ENCODE measurements at regions not wholly inside any gene's neighbourhood (a gene's known extent, or its start where the extent isn't known, plus 50 kb on each side); places are given as distances from the start of the nearest gene placed in this dataset.

DNA sequence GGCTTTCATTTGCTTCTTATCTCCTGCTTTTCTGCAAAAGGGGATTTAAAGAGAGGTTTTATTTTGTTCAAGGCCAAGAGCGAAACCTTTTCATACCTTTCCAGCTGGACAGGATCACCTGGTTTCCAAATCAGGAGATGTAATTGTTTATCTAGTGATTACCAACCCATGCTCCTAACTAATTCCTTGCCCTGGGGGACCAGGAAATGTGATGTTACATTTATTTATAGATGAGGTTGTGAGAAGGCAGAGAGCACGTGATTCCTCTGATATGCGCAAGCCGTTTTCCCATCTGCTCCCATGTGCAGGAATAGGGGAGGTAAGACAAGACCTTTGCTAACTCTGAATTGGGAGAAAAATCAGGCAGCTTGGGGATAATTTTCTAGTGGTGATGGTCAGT is 507.2 kb upstream of the LARGE1 start:
- H3K9ac ChIP-seq, result no peak overlapping the region

GRCh38 chr22:34427841-34428240 is 507.6 kb upstream of the LARGE1 start:
- Histone ChIP-seq H2AFZ (ENCODE audit: low read depth) (no peak overlapping the region), H3K4me3 (IDR thresholded peaks at IDR 0.05; ENCODE audit: insufficient read depth, low read depth, low read length) (no peak overlapping the region), H3K4me2 (no peak overlapping the region), H3K27me3 (ENCODE audit: insufficient read depth, low read depth) (no peaks in the 10 kb centered on the region), H3K79me2 (ENCODE audit: insufficient read depth, low read depth) (no peaks in the 10 kb centered on the region), H4K20me1 (ENCODE audit: insufficient read depth) (no peaks in the 10 kb centered on the region), H3K9ac (no peak overlapping the region), H3K4me1 (ENCODE audit: low read depth, poor library complexity, severe bottlenecking) (no peaks in the 10 kb centered on the region), H3K36me3 (ENCODE audit: insufficient read depth) (no peaks in the 10 kb centered on the region), H3K27ac (no peak overlapping the region)
- TF ChIP-seq CTCF (conservative IDR thresholded peaks at IDR 0.05; ENCODE audit: low read depth, low read length), result no peak

More for the DNA sequence above, 507.2 kb upstream of the LARGE1 start:
- H2AFZ ChIP-seq (ENCODE audit: low read depth), result no peak overlapping the region
- no peak overlapping the region for H3K4me2 ChIP-seq
- H3K79me2 ChIP-seq (ENCODE audit: insufficient read depth, low read depth), result no peaks in the 10 kb centered on the region
- no peak for TF ChIP-seq CTCF (conservative IDR thresholded peaks at IDR 0.05; ENCODE audit: low read depth, low read length)
- H3K4me3 ChIP-seq (IDR thresholded peaks at IDR 0.05; ENCODE audit: insufficient read depth, low read depth, low read length), result no peak overlapping the region
- H3K27ac ChIP-seq, result no peak overlapping the region
- no peaks in the 10 kb centered on the region for H3K27me3 ChIP-seq (ENCODE audit: insufficient read depth, low read depth)
- H3K36me3 ChIP-seq (ENCODE audit: insufficient read depth), result no peaks in the 10 kb centered on the region
- no peaks in the 10 kb centered on the region for H4K20me1 ChIP-seq (ENCODE audit: insufficient read depth)
- no peaks in the 10 kb centered on the region for H3K4me1 ChIP-seq (ENCODE audit: low read depth, poor library complexity, severe bottlenecking)

DNA sequence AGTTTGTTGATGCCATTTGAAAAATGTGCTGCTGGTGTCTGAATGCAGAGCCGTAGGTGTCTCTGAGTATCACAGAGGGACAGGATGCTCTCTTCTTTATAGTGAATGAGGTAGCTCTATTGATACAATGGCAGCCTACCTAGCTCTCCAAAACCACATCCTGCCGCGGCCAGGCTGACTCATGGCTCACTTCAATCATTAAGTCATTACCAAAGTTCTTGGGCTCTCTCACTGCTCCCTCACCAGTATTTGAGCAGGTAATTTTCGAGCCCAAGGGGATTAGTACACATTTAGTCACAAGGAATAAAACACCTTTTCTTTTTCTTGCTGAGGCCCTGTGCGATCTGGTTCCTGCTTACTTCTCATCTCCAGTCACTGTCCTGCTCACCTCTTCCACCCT is 509.0 kb upstream of the LARGE1 start:
- Histone ChIP-seq H3K4me3 (IDR thresholded peaks at IDR 0.05; ENCODE audit: insufficient read depth, low read depth, low read length) (no peak overlapping the region), H3K36me3 (ENCODE audit: insufficient read depth) (no peaks in the 10 kb centered on the region), H3K27me3 (ENCODE audit: insufficient read depth, low read depth) (no peaks in the 10 kb centered on the region), H3K9ac (no peak overlapping the region), H3K27ac (no peak overlapping the region), H4K20me1 (ENCODE audit: insufficient read depth) (no peaks in the 10 kb centered on the region), H3K4me2 (no peak overlapping the region), H2AFZ (ENCODE audit: low read depth) (no peak overlapping the region), H3K79me2 (ENCODE audit: insufficient read depth, low read depth) (no peaks in the 10 kb centered on the region), H3K4me1 (ENCODE audit: low read depth, poor library complexity, severe bottlenecking) (no peaks in the 10 kb centered on the region)
- TF ChIP-seq CTCF (conservative IDR thresholded peaks at IDR 0.05; ENCODE audit: low read depth, low read length), result no peak

DNA sequence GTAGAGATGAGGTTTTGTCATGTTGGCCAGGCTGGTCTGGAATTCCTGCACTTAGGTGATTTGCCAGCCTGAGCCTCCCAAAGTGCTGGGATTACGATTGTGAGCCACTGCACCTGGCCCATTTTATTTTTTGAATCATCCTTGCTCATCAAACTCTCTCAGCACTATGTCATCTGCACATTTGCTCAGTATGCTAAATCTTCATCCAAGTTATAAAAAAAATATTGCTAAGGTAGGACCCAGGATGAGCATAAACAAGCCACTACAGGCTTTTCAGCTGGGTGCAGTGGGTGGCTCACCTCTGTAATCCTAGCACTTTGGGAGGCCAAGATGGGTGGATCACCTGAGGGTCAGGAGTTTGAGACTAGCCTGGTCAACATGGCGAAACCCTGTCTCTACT is 510.1 kb upstream of the LARGE1 start:
- Histone ChIP-seq H3K27ac (no peak overlapping the region), H3K36me3 (ENCODE audit: insufficient read depth) (no peaks in the 10 kb centered on the region), H3K4me1 (ENCODE audit: low read depth, poor library complexity, severe bottlenecking) (no peaks in the 10 kb centered on the region), H3K4me2 (no peak overlapping the region), H2AFZ (ENCODE audit: low read depth) (no peak overlapping the region), H3K79me2 (ENCODE audit: insufficient read depth, low read depth) (no peaks in the 10 kb centered on the region), H3K4me3 (IDR thresholded peaks at IDR 0.05; ENCODE audit: insufficient read depth, low read depth, low read length) (no peak overlapping the region), H3K27me3 (ENCODE audit: insufficient read depth, low read depth) (no peaks in the 10 kb centered on the region), H3K9ac (no peak overlapping the region), H4K20me1 (ENCODE audit: insufficient read depth) (no peaks in the 10 kb centered on the region)
- no peak for TF ChIP-seq CTCF (conservative IDR thresholded peaks at IDR 0.05; ENCODE audit: low read depth, low read length)

- Histone ChIP-seq H3K9ac (no peak overlapping the region), H3K27ac (no peak overlapping the region), H3K27me3 (ENCODE audit: insufficient read depth, low read depth) (no peaks in the 10 kb centered on the region), H2AFZ (ENCODE audit: low read depth) (no peak overlapping the region), H3K4me1 (ENCODE audit: low read depth, poor library complexity, severe bottlenecking) (no peaks in the 10 kb centered on the region), H3K79me2 (ENCODE audit: insufficient read depth, low read depth) (no peaks in the 10 kb centered on the region), H3K4me2 (no peak overlapping the region), H3K4me3 (IDR thresholded peaks at IDR 0.05; ENCODE audit: insufficient read depth, low read depth, low read length) (no peak overlapping the region), H4K20me1 (ENCODE audit: insufficient read depth) (no peaks in the 10 kb centered on the region), H3K36me3 (ENCODE audit: insufficient read depth) (no peaks in the 10 kb centered on the region)
- no peak for TF ChIP-seq CTCF (conservative IDR thresholded peaks at IDR 0.05; ENCODE audit: low read depth, low read length)
These were observed 514.1 kb upstream of the LARGE1 start for GRCh38 chr22:34434371-34434770.

All from KMS-11 (cell line).